ENCODE measurements at regions not wholly inside any gene's neighbourhood (a gene's known extent, or its start where the extent isn't known, plus 50 kb on each side); places are given as distances from the start of the nearest gene placed in this dataset.

- POLR2A ChIA-PET (ENCODE audit: low non-redundant PET): no interaction called here
- DNase-seq (ENCODE audit: low spot score): no peak
- H3K36me3 ChIP-seq (ENCODE audit: insufficient read depth, low read length, poor library complexity, severe bottlenecking): no peaks in the 10 kb centered on the region
- intact Hi-C loops (cut with micrococcal nuclease; ENCODE audit: unreplicated experiment): no loop called here
- TF ChIP-seq CTCF (conservative IDR thresholded peaks at IDR 0.05; ENCODE audit: low read depth, low read length): no peak
- TF ChIP-seq EZH2 (IDR thresholded peaks at IDR 0.05; ENCODE audit: borderline replicate concordance, low read depth, low read length, poor library complexity, severe bottlenecking): no peak
- no TSS peak for BruUV-seq (replicated peaks)
- no peaks in the 10 kb centered on the region for H3K4me1 ChIP-seq (ENCODE audit: insufficient read depth, low read length, poor library complexity, severe bottlenecking)
- H3K9me3 ChIP-seq (ENCODE audit: low read depth, low read length, poor library complexity, severe bottlenecking): no peaks in the 10 kb centered on the region
- H3K27ac ChIP-seq (ENCODE audit: low read depth, low read length, poor library complexity, severe bottlenecking): no peak overlapping the region
- peaks cover 28% of the 10 kb centered on the region for H3K27me3 ChIP-seq (replicated peaks; ENCODE audit: insufficient read depth, low read depth, low read length, poor library complexity)
- CTCF ChIA-PET: no interaction called here
- no peak overlapping the region for H3K4me3 ChIP-seq (ENCODE audit: low read depth, low read length, poor library complexity, severe bottlenecking)
Measured at GRCh38 chr4:8747467-8748235, 124.0 kb downstream of the HMX1 start.

- H3K36me3 ChIP-seq (ENCODE audit: insufficient read depth, low read length, poor library complexity, severe bottlenecking): no peaks in the 10 kb centered on the region
- H3K27ac ChIP-seq (ENCODE audit: low read depth, low read length, poor library complexity, severe bottlenecking): no peak overlapping the region
- no peaks in the 10 kb centered on the region for H3K4me1 ChIP-seq (ENCODE audit: insufficient read depth, low read length, poor library complexity, severe bottlenecking)
- TF ChIP-seq CTCF (conservative IDR thresholded peaks at IDR 0.05; ENCODE audit: low read depth, low read length) (no peak), EZH2 (IDR thresholded peaks at IDR 0.05; ENCODE audit: borderline replicate concordance, low read depth, low read length, poor library complexity, severe bottlenecking) (no peak)
- no peaks in the 10 kb centered on the region for H3K9me3 ChIP-seq (ENCODE audit: low read depth, low read length, poor library complexity, severe bottlenecking)
- H3K27me3 ChIP-seq (replicated peaks; ENCODE audit: insufficient read depth, low read depth, low read length, poor library complexity): peaks cover 21% of the 10 kb centered on the region
- no peak for DNase-seq (ENCODE audit: low spot score)
- CTCF ChIA-PET: no interaction called here
- POLR2A ChIA-PET (ENCODE audit: low non-redundant PET): no interaction called here
- no TSS peak for BruUV-seq (replicated peaks)
- intact Hi-C loops (cut with micrococcal nuclease; ENCODE audit: unreplicated experiment): no loop called here
- no peak overlapping the region for H3K4me3 ChIP-seq (ENCODE audit: low read depth, low read length, poor library complexity, severe bottlenecking)
Measured at GRCh38 chr4:8746523-8747466, 124.8 kb downstream of the HMX1 start.

- Histone ChIP-seq H3K4me1 (ENCODE audit: insufficient read depth, low read length, poor library complexity, severe bottlenecking) (no peaks in the 10 kb centered on the region), H3K36me3 (ENCODE audit: insufficient read depth, low read length, poor library complexity, severe bottlenecking) (no peaks in the 10 kb centered on the region), H3K4me3 (ENCODE audit: low read depth, low read length, poor library complexity, severe bottlenecking) (no peak overlapping the region), H3K27me3 (replicated peaks; ENCODE audit: insufficient read depth, low read depth, low read length, poor library complexity) (peaks cover 16% of the 10 kb centered on the region), H3K9me3 (ENCODE audit: low read depth, low read length, poor library complexity, severe bottlenecking) (no peaks in the 10 kb centered on the region), H3K27ac (ENCODE audit: low read depth, low read length, poor library complexity, severe bottlenecking) (no peak overlapping the region)
- ChIA-PET CTCF (no interaction called here), POLR2A (ENCODE audit: low non-redundant PET) (no interaction called here)
- no peak for TF ChIP-seq EZH2 (IDR thresholded peaks at IDR 0.05; ENCODE audit: borderline replicate concordance, low read depth, low read length, poor library complexity, severe bottlenecking)
- no TSS peak for BruUV-seq (replicated peaks)
- intact Hi-C loops (cut with micrococcal nuclease; ENCODE audit: unreplicated experiment): no loop called here
- no peak for DNase-seq (ENCODE audit: low spot score)
Measured at GRCh38 chr4:8745826-8746225, 125.8 kb downstream of the HMX1 start.

Measured in A673 (cell line).